ENCODE measurements at regions not wholly inside any gene's neighbourhood (a gene's known extent, or its start where the extent isn't known, plus 50 kb on each side); places are given as distances from the start of the nearest gene placed in this dataset.
"Not testable (repeated sequence)": the region's sequence is repeated elsewhere in the genome, so short reads cannot be mapped to it uniquely, and the experiment has no call there.

GRCh38 chr6:57708061-57708460, 390.6 kb downstream of the PRIM2 start:
- not testable (repeated sequence) for DNase-seq

- peak; percentile 5 for DNase-seq
Observed at GRCh38 chr6:57722546-57722945, 405.1 kb downstream of the PRIM2 start.

GRCh38 chr6:57723815-57724401, 406.5 kb downstream of the PRIM2 start:
- DNase-seq = not testable (repeated sequence)

DNA sequence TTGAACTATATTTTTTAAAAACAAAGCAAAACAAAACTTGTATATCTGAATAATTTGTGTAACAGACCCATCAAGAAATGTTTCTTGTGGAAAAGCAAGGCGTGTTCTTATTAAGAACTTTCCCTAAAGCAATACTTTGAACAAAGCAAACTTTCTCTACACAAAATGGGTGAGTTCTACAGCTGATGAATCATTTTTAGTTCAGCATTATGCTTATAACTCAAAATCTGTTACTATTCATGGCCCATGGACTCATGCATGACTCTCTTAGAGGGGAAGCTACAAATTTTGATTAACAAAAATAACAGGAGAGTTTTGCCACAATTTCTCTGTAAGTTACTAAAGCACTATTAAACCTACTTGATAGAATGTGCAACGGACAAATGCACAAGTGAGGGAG, 412.0 kb downstream of the PRIM2 start:
- not testable (repeated sequence) for DNase-seq

- DNase-seq = not testable (repeated sequence)
Observed at GRCh38 chr6:57730726-57731125, 413.3 kb downstream of the PRIM2 start.

DNA sequence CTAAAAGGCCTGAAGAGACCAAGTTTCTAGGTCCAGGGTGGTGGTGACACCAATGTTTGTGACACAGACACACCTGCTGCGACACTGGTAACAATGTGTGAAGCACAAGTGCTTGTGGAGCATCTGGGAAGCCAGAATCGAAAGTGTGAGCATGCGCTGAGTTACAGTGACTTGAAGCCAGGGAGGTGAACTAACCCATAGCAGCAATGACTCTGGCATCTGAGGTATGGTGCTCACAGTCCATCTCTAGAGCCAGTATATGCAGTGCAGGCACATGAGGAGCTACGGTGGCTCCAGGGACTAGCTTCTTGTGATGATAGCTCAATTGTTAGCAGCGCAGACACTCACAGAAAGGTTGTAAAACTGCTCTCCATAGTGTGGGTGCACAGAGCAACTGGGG, 430.3 kb downstream of the PRIM2 start:
- not testable (repeated sequence) for DNase-seq

- not testable (repeated sequence) for DNase-seq
Observed at GRCh38 chr6:57759850-57760249, 442.4 kb downstream of the PRIM2 start.

- DNase-seq = not testable (repeated sequence)
Observed at GRCh38 chr6:57792720-57793397, 475.4 kb downstream of the PRIM2 start.

DNA sequence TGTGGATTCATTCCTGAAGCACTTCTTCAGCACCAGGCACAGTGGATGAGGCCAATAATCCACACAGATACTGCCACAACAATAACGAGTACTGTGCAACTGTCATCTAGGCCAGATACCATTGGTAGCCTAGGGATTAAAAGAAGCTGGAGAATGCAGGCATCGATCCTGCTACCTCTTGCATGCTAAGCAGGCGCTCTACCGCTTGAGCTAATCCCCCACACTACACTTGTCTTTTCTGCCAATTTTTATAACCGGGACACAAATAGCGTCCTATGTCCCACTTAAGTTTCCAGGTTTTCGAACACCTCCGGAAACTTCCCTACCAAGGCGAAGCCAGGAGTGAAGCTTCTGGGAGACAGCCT, 475.9 kb downstream of the PRIM2 start:
- not testable (repeated sequence) for DNase-seq

DNA sequence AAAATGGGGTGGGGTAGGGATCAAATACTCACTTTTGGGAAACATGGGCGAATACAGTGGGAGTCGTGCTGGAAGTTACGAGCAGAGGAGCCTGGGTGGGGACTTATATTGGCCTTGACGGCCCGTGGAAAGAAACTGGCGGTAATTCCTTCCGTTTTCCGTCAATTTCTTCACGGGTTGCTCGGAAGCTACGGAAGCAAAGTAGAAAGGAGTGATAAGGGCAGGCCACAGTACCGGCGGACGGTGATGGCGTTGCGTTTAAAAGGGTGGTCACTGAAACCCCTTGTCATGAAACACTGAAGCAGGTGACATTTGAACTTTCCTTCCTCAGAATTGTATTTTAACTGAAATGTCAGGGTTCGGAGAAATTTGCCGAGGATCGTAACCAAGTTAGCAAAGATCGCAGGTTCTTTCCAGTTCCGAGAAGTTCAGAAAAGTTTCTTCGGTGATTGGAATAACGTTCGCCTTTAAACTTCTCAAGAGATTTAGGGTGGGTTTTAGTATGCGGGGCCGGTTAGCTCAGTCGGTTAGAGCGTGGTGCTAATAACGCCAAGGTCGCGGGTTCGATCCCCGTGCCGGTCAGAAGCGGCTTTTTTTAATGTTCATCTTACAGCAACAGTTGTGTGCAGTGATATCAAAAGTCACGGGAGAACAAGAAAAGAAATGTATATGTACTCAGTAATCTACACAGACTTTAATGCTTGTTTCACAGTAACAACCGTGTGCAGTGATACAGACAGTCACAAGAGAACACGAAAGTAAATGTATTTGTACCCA, 482.5 kb downstream of the PRIM2 start:
- DNase-seq = peak; percentile 33

DNA sequence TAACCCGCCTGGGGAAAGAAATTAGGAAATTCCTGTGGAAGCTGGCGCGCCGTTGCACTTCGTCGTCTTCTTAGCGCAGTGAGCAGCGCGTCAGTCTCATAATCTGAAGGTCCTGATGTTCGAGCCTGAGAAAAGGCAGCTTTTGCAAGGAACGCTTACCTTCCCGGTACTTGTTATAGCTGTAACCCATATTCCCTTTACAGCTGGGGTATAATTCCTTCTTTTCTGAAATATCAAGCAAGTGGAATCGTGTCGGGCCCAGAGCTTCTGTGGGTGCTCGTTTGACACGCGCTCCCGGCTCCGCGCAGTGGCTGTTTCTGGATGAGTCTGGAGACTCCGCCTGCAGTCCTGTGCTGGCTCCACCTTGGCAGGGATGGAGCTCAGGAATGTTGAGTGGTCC, 491.2 kb downstream of the PRIM2 start:
- DNase-seq = not testable (repeated sequence)

- not testable (repeated sequence) for DNase-seq
Observed at GRCh38 chr6:57809454-57809853, 492.0 kb downstream of the PRIM2 start.

GRCh38 chr6:57813271-57814075, 496.0 kb downstream of the PRIM2 start:
- DNase-seq = not testable (repeated sequence)

GRCh38 chr6:57815826-57816225, 498.4 kb downstream of the PRIM2 start:
- DNase-seq = not testable (repeated sequence)

DNA sequence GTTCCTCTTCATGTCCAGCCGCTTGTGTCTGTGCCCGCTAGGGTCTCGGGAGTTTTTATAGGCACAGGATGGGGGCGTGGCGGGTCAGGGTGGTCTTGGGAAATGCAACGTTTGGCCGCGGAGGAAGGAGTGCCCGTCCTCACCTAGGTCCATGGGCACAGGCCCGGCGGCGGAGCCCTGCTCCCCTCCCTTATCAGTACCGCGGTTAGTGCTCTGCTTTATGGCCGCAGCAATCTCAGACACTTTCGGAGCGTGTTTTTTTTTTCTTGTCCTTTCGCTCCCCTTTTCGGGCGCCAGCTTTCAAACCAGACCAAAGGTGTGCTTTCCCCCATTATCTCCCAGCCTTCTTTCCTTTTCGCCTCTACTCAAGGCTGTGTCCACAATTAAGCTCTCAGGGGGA, 503.9 kb downstream of the PRIM2 start:
- DNase-seq = not testable (repeated sequence)

- DNase-seq = not testable (repeated sequence)
Observed at GRCh38 chr6:57822448-57822847, 505.0 kb downstream of the PRIM2 start.

DNA sequence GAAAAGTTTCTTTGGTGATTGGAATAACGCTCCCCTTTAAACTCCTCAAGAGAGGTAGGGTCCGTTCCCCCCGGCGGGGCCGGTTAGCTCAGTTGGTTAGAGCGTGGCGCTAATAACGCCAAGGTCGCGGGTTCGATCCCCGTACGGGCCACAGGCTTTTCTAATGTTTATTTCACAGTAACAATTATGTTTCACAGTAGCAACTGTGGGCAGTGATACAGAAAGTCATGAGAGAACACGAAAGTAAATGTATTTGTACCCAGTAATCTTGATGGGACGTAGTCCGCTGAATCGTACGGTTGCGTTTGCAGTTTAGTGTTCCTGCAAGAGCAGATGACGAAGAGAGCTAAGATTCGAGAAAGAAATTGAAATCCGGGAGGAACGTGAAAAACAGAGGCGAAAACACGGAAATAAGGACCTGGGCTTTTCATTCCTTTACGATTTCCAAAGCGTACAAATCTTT, 505.5 kb downstream of the PRIM2 start:
- peak; percentile 5 for DNase-seq

DNA sequence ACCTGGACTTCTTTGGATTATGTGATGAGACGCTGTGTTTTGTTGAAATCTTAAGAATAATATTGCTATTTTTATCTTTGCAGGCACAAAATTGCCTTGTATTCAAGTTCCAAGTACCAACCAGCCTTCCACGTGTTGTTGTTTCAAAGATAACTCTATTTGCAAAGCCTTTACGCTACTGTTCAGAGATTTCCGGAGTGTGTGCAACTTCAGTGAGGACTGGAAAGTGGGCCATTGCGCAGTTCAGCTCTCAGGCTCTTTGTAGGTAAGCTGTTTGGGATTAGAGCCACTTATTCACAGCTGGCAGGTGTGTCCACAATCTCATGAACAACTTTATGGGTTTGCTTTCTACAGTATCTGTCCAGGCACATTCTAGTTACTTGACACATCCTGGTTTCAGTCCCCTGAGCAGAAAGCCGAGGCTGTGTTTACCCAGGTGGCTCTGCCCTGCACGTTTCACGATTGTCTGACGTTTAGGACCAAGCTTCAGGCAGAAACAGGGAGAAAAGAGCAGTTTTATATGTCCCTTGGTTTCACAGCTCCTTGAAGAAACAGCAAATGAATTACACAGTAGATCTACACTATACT, 520.3 kb downstream of the PRIM2 start:
- DNase-seq = not testable (repeated sequence)

GRCh38 chr6:57841551-57841950, 524.1 kb downstream of the PRIM2 start:
- not testable (repeated sequence) for DNase-seq

- not testable (repeated sequence) for DNase-seq
Observed at GRCh38 chr6:57853745-57854407, 536.4 kb downstream of the PRIM2 start.

DNA sequence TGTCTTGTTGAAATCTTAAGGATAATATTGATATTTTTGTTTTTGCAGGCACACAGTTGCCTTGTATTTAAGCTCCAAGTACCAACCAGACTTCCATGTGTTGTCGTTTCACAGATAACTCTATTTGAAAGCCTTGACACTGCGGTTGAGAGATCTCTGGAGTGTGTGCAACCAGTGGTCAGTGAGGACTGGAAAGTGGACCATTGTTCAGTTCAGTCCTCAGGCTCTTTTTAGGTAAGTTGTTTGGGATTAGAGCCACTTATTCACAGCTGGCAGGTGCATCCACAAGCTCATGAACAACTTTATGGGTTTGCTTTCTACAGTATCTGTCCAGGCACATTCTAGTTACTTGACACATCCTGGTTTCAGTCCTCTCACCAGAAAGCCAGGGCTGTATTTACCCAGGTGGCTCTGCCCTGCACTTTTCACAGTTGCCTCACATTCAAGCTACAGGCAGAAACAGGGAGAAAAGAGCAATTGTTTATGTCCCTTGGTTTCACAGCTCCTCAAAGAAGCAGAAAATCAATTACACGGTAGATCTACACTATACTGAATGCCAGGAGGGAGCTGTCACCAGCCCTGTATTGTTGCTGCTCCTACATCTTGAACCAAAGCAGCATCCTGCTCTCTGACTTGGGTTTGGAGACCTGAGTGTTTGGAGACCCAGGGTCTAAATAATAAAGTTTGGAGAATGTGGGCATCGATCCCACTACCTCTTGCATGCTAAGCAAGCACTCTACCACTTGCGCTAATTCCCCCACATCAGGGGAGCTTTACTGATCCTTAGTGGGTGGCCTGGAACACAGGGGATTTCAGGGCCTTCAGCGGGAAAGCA, 543.3 kb downstream of the PRIM2 start:
- DNase-seq = not testable (repeated sequence)
